OCI-LY1 (cell line): ENCODE measurements at regions not wholly inside any gene's neighbourhood (a gene's known extent, or its start where the extent isn't known, plus 50 kb on each side); places are given as distances from the start of the nearest gene placed in this dataset.
"Not testable (repeated sequence)": the region's sequence is repeated elsewhere in the genome, so short reads cannot be mapped to it uniquely, and the experiment has no call there.

ENCODE experiments used
- H2AFZ ChIP-seq: fragments of 200-600 bp; sonication (generic), shearing (Covaris generic); 2 replicates; pipeline ENCODE4 v1.6.0; 2014; ENCODE audit warnings: antibody characterized with exemption, mild to moderate bottlenecking, low read length
- H3F3A ChIP-seq: fragments of 200-600 bp; sonication (generic), shearing (Covaris generic); 2 replicates; pipeline ENCODE4 v1.6.0; 2014; ENCODE audit warnings: mild to moderate bottlenecking, antibody characterized with exemption, low read length, moderate library complexity; ENCODE audit not compliant: insufficient read depth
- H3K27ac ChIP-seq: fragments of 200-600 bp; sonication (generic); 2 replicates; pipeline ENCODE4 v1.5.1; 2014; ENCODE audit warnings: low read length, mixed run types, mild to moderate bottlenecking, low read depth; ENCODE audit not compliant: poor library complexity, severe bottlenecking
- H3K27me3 ChIP-seq: fragments of 200-600 bp; sonication (generic); 2 replicates; pipeline ENCODE4 v1.6.0; 2014; ENCODE audit warnings: antibody characterized with exemption, mild to moderate bottlenecking, low read length, moderate library complexity; ENCODE audit not compliant: insufficient read depth
- H3K36me3 ChIP-seq: fragments of 200-600 bp; sonication (generic); 2 replicates; pipeline ENCODE4 v1.6.1; 2014; ENCODE audit warnings: mild to moderate bottlenecking, antibody characterized with exemption, low read length, moderate library complexity, mixed read lengths; ENCODE audit not compliant: insufficient read depth
- H3K4me1 ChIP-seq: fragments of 200-600 bp; sonication (generic); 2 replicates; pipeline ENCODE4 v1.5.1; 2014; ENCODE audit warnings: mild to moderate bottlenecking, low read length, moderate library complexity; ENCODE audit not compliant: insufficient read depth, severe bottlenecking
- H3K4me2 ChIP-seq: fragments of 200-600 bp; sonication (generic), shearing (Covaris generic); 2 replicates; pipeline ENCODE4 v1.6.1; 2014; ENCODE audit warnings: low read length
- H3K4me3 ChIP-seq: fragments of 200-600 bp; sonication (generic); 2 replicates; pipeline ENCODE4 v1.5.1; 2014; ENCODE audit warnings: low read length, low read depth, mild to moderate bottlenecking, mixed read lengths; ENCODE audit not compliant: poor library complexity, severe bottlenecking
- H3K79me2 ChIP-seq: fragments of 200-600 bp; shearing (Covaris generic); 2 replicates; pipeline ENCODE4 v1.6.1; 2016; ENCODE audit warnings: mixed run types, low read length, mixed read lengths; ENCODE audit not compliant: insufficient read depth
- H3K9ac ChIP-seq: fragments of 200-600 bp; sonication (generic), shearing (Covaris generic); 2 replicates; pipeline ENCODE4 v1.6.1; 2014; ENCODE audit warnings: mild to moderate bottlenecking, low read length, mixed read lengths
- H3K9me2 ChIP-seq: fragments of 200-600 bp; sonication (generic), shearing (Covaris generic); 2 replicates; pipeline ENCODE4 v1.6.1; 2014; ENCODE audit warnings: low read depth, mild to moderate bottlenecking, low read length, mixed read lengths
- H3K9me3 ChIP-seq: fragments of 200-600 bp; shearing (Covaris generic); 2 replicates; pipeline ENCODE4 v1.6.1; 2014; ENCODE audit warnings: low read length, mixed read lengths
- H4K20me1 ChIP-seq: fragments of 200-600 bp; sonication (generic), shearing (Covaris generic); 2 replicates; pipeline ENCODE4 v1.6.0; 2016; ENCODE audit warnings: mild to moderate bottlenecking, low read length; ENCODE audit not compliant: insufficient read depth
- CTCF ChIP-seq: fragments of 200-600 bp; sonication (generic), shearing (Covaris generic); IDR thresholded peaks from 2 replicates; pipeline ENCODE4 v1.5.1; 2017; ENCODE audit warnings: mild to moderate bottlenecking, antibody characterized with exemption, low read length, moderate library complexity, mixed read lengths
- EZH2 ChIP-seq: fragments of 200-600 bp; sonication (generic), shearing (Covaris generic); IDR thresholded peaks from 2 replicates; pipeline ENCODE4 v1.8.0; 2017; ENCODE audit warnings: borderline replicate concordance, mixed run types, mild to moderate bottlenecking, antibody characterized with exemption, low read length, moderate library complexity, mixed read lengths

- H3K27ac ChIP-seq, result no peak overlapping the region
- H4K20me1 ChIP-seq, result no peaks in the 10 kb centered on the region
- no peaks in the 10 kb centered on the region for H3K9me2 ChIP-seq
- no peak overlapping the region for H3K4me2 ChIP-seq
- H3K4me1 ChIP-seq, result no peaks in the 10 kb centered on the region
- no peaks in the 10 kb centered on the region for H3F3A ChIP-seq
- no peak overlapping the region for H3K9ac ChIP-seq
- H3K79me2 ChIP-seq, result no peaks in the 10 kb centered on the region
- no peaks in the 10 kb centered on the region for H3K9me3 ChIP-seq
- H3K27me3 ChIP-seq, result no peaks in the 10 kb centered on the region
- TF ChIP-seq EZH2, result no peak
- no peak for TF ChIP-seq CTCF
- H3K4me3 ChIP-seq, result no peak overlapping the region
- H2AFZ ChIP-seq, result no peak overlapping the region
- no peaks in the 10 kb centered on the region for H3K36me3 ChIP-seq
Measured at GRCh38 chr7:63065684-63066083, 933.0 kb upstream of the ZNF722 start.

GRCh38 chr7:63066235-63066634, 932.4 kb upstream of the ZNF722 start:
- not testable (repeated sequence) for H3K9me3 ChIP-seq, H3K36me3 ChIP-seq, H4K20me1 ChIP-seq, H3K4me2 ChIP-seq, H3K79me2 ChIP-seq, H3K4me1 ChIP-seq, H3K9ac ChIP-seq, H3F3A ChIP-seq, H3K27me3 ChIP-seq, H3K9me2 ChIP-seq, H2AFZ ChIP-seq, H3K4me3 ChIP-seq, H3K27ac ChIP-seq

GRCh38 chr7:63067897-63068585, 930.6 kb upstream of the ZNF722 start:
- Histone ChIP-seq H3K4me3 (no peak overlapping the region), H3K4me2 (no peak overlapping the region), H3K27me3 (no peaks in the 10 kb centered on the region), H3K79me2 (no peaks in the 10 kb centered on the region), H2AFZ (no peak overlapping the region), H3K9me3 (no peaks in the 10 kb centered on the region), H3F3A (no peaks in the 10 kb centered on the region), H3K4me1 (no peaks in the 10 kb centered on the region), H3K9ac (no peak overlapping the region), H3K36me3 (no peaks in the 10 kb centered on the region), H3K27ac (no peak overlapping the region), H4K20me1 (no peaks in the 10 kb centered on the region), H3K9me2 (no peaks in the 10 kb centered on the region)
- TF ChIP-seq CTCF (no peak), EZH2 (no peak)

- no peak overlapping the region for H3K4me2 ChIP-seq
- H3K79me2 ChIP-seq, result no peaks in the 10 kb centered on the region
- no peaks in the 10 kb centered on the region for H3K9me2 ChIP-seq
- H3K27me3 ChIP-seq, result no peaks in the 10 kb centered on the region
- H3K4me3 ChIP-seq, result no peak overlapping the region
- H2AFZ ChIP-seq, result no peak overlapping the region
- H3K4me1 ChIP-seq, result no peaks in the 10 kb centered on the region
- no peaks in the 10 kb centered on the region for H3F3A ChIP-seq
- no peak for TF ChIP-seq EZH2
- TF ChIP-seq CTCF, result no peak
- H3K36me3 ChIP-seq, result no peaks in the 10 kb centered on the region
- H4K20me1 ChIP-seq, result no peaks in the 10 kb centered on the region
- H3K9ac ChIP-seq, result no peak overlapping the region
- H3K27ac ChIP-seq, result no peak overlapping the region
- no peaks in the 10 kb centered on the region for H3K9me3 ChIP-seq
Measured at GRCh38 chr7:63070696-63071095, 928.0 kb upstream of the ZNF722 start.
